ENCODE measurements at regions not wholly inside any gene's neighbourhood (a gene's known extent, or its start where the extent isn't known, plus 50 kb on each side); places are given as distances from the start of the nearest gene placed in this dataset.
"Not testable (repeated sequence)": the region's sequence is repeated elsewhere in the genome, so short reads cannot be mapped to it uniquely, and the experiment has no call there.

- DNase-seq (ENCODE audit: low read depth, low spot score); in situ Hi-C loops (cut with MboI); H3K4me1 ChIP-seq (ENCODE audit: control insufficient read depth, insufficient read depth, low read length); H3K9ac ChIP-seq (ENCODE audit: control insufficient read depth, insufficient read depth, low read length); POLR2A ChIA-PET; H3K4me2 ChIP-seq (ENCODE audit: control insufficient read depth, insufficient read depth); H3K79me2 ChIP-seq (ENCODE audit: control insufficient read depth, insufficient read depth, low read length); SMC1A ChIA-PET (ENCODE audit: uncharacterized antibody, unreplicated experiment); RAD21 ChIA-PET (ENCODE audit: unreplicated experiment); H3K27ac ChIP-seq (ENCODE audit: control insufficient read depth, insufficient read depth); FAIRE-seq; H2AFZ ChIP-seq (ENCODE audit: control insufficient read depth, low read depth, low read length); intact Hi-C loops (cut with micrococcal nuclease; ENCODE audit: unreplicated experiment); H3K36me3 ChIP-seq (ENCODE audit: control insufficient read depth in 2 of 2, insufficient read depth in 2 of 2, low read length in 1 of 2); H3K27me3 ChIP-seq (replicated peaks in 1 of 2; ENCODE audit: control insufficient read depth in 2 of 2, insufficient read depth in 2 of 2, low read length in 1 of 2); ATAC-seq; CTCF ChIA-PET; BruUV-seq (replicated peaks); H4K20me1 ChIP-seq (ENCODE audit: control insufficient read depth, insufficient read depth); H3K9me3 ChIP-seq (replicated peaks; ENCODE audit: control insufficient read depth, insufficient read depth, low read length); H3K4me3 ChIP-seq: not testable (repeated sequence)
- 71% methylated on average over 25 of the region's 25 CpGs for WGBS (ENCODE audit: insufficient coverage, insufficient replicate concordance, low lambda C conversion rate, missing lambda C conversion rate)
Measured at GRCh38 chr10:30162796-30163195, 103.4 kb upstream of the JCAD start.

GRCh38 chr10:30160271-30160982 lies 101.0 kb upstream of the JCAD start:
- Histone ChIP-seq H3K9ac (ENCODE audit: control insufficient read depth, insufficient read depth, low read length) (no peak overlapping the region), H3K4me3 (no peak overlapping the region), H3K4me2 (ENCODE audit: control insufficient read depth, insufficient read depth) (no peak overlapping the region), H3K27ac (ENCODE audit: control insufficient read depth, insufficient read depth) (0 out of 2 replicates have a peak overlapping the region, but pooled peaks have one; percentile 33), H3K36me3 (ENCODE audit: control insufficient read depth in 2 of 2, insufficient read depth in 2 of 2, low read length in 1 of 2) (no peaks in the 10 kb centered on the region), H3K79me2 (ENCODE audit: control insufficient read depth, insufficient read depth, low read length) (no peaks in the 10 kb centered on the region), H3K27me3 (replicated peaks in 1 of 2; ENCODE audit: control insufficient read depth in 2 of 2, insufficient read depth in 2 of 2, low read length in 1 of 2) (no peaks in the 10 kb centered on the region), H3K9me3 (replicated peaks; ENCODE audit: control insufficient read depth, insufficient read depth, low read length) (peaks cover 6% of the 10 kb centered on the region; the same call in 2 of the 3 replicates), H3K4me1 (ENCODE audit: control insufficient read depth, insufficient read depth, low read length) (peaks cover under 1% of the 10 kb centered on the region; the same call in 1 of the 2 replicates), H4K20me1 (ENCODE audit: control insufficient read depth, insufficient read depth) (no peaks in the 10 kb centered on the region), H2AFZ (ENCODE audit: control insufficient read depth, low read depth, low read length) (peak overlapping the region; percentile 17; the same call in 1 of the 2 replicates)
- ChIA-PET CTCF (no interaction called here), RAD21 (ENCODE audit: unreplicated experiment) (no interaction called here), POLR2A (no interaction called here), SMC1A (ENCODE audit: uncharacterized antibody, unreplicated experiment) (no interaction called here)
- in situ Hi-C loops (cut with MboI) (no loop called here), intact Hi-C loops (cut with micrococcal nuclease; ENCODE audit: unreplicated experiment) (no loop called here)
- ATAC-seq: peak; percentile 42
- no peak for DNase-seq (ENCODE audit: low read depth, low spot score)
- FAIRE-seq: no peak
- no TSS peak for BruUV-seq (replicated peaks)
- TF ChIP-seq RUNX3 (IDR thresholded peaks at IDR 0.05; ENCODE audit: low read length) (peak; percentile 23; the same call in 1 of the 2 replicates), ATF2 (IDR thresholded peaks at IDR 0.05; ENCODE audit: low read length) (peak; percentile 60), FOXM1 (IDR thresholded peaks at IDR 0.05; ENCODE audit: low read depth, low read length) (no peak), CUX1 (IDR thresholded peaks at IDR 0.05; ENCODE audit: insufficient replicate concordance, low read depth, low read length) (no peak)
- WGBS (ENCODE audit: insufficient coverage, insufficient replicate concordance, low lambda C conversion rate, missing lambda C conversion rate): 33% methylated on average over 6 of the region's 6 CpGs

Measured in GM12878 (cell line).